SK-N-SH treated with all-trans-retinoic acid at 6 μM for 48 hours (cell line): ENCODE measurements at regions not wholly inside any gene's neighbourhood (a gene's known extent, or its start where the extent isn't known, plus 50 kb on each side); places are given as distances from the start of the nearest gene placed in this dataset.

ENCODE experiments used
- ATAC-seq: fragments of 200-7000 bp; cut with Tn5 transposase; 3 replicates; pipeline ENCODE4 v1.9.1; 2020; ENCODE audit warnings: mild to moderate bottlenecking, moderate library complexity
- ARNTL ChIP-seq: fragments of 450-650 bp; formaldehyde crosslinking; IDR thresholded peaks from 2 replicates; pipeline ENCODE4 v1.5.0; 2020; ENCODE audit warnings: low read depth, mild to moderate bottlenecking, moderate library complexity, borderline replicate concordance
- BACH2 ChIP-seq: fragments of 250-450 bp; sonication (Bioruptor Pico); IDR thresholded peaks from 2 replicates; pipeline ENCODE4 v1.9.0; 2021; ENCODE audit warnings: mild to moderate bottlenecking, borderline replicate concordance
- CREB5 ChIP-seq: fragments of 250-450 bp; sonication (Bioruptor Pico); IDR thresholded peaks from 2 replicates; pipeline ENCODE4 v1.5.1; 2020; ENCODE audit warnings: low read depth, mild to moderate bottlenecking, moderate library complexity
- CSDC2 ChIP-seq: fragments of 250-450 bp; sonication (Bioruptor Pico); IDR thresholded peaks from 2 replicates; pipeline ENCODE4 v1.5.0; 2020; ENCODE audit warnings: mild to moderate bottlenecking, moderate library complexity
- GLIS3 ChIP-seq: fragments of 250-450 bp; sonication (Bioruptor Pico); IDR thresholded peaks from 2 replicates; pipeline ENCODE4 v1.5.0; 2020; ENCODE audit warnings: mild to moderate bottlenecking, moderate library complexity
- ISL1 ChIP-seq: fragments of 250-450 bp; sonication (Bioruptor Pico); IDR thresholded peaks from 2 replicates; pipeline ENCODE4 v2.1.2; 2022; ENCODE audit warnings: mild to moderate bottlenecking, moderate library complexity
- OSR1 ChIP-seq: fragments of 250-450 bp; sonication (Bioruptor Pico); IDR thresholded peaks from 2 replicates; pipeline ENCODE4 v1.8.0; 2022; ENCODE audit warnings: moderate library complexity, mild to moderate bottlenecking, inconsistent platforms
- PATZ1 ChIP-seq: fragments of 250-450 bp; sonication (Bioruptor Pico); IDR thresholded peaks from 2 replicates; pipeline ENCODE4 v1.8.0; 2020; ENCODE audit warnings: mild to moderate bottlenecking, moderate library complexity, borderline replicate concordance
- ZC3H10 ChIP-seq: fragments of 250-450 bp; sonication (Bioruptor Pico); IDR thresholded peaks from 2 replicates; pipeline ENCODE4 v1.5.1; 2021; ENCODE audit warnings: mild to moderate bottlenecking, moderate library complexity
- ZNF565 ChIP-seq: fragments of 450-650 bp; formaldehyde crosslinking; conservative IDR thresholded peaks from 2 replicates; pipeline ENCODE4 v1.5.0; 2020; ENCODE audit warnings: low read depth, mild to moderate bottlenecking, moderate library complexity
- ZNF70 ChIP-seq: fragments of 450-650 bp; formaldehyde crosslinking; IDR thresholded peaks from 2 replicates; pipeline ENCODE4 v1.5.0; 2020; ENCODE audit warnings: mild to moderate bottlenecking, moderate library complexity
- TF ChIP-seq, protein P1 (sequence below): fragments of 250-450 bp; sonication (Bioruptor Pico); IDR thresholded peaks from 2 replicates; pipeline ENCODE4 v1.5.1; 2021; ENCODE audit warnings: mild to moderate bottlenecking, moderate library complexity
- TF ChIP-seq, protein P2 (sequence below): fragments of 250-450 bp; sonication (Bioruptor Pico); IDR thresholded peaks from 2 replicates; pipeline ENCODE4 v1.5.0; 2020; ENCODE audit warnings: mild to moderate bottlenecking, moderate library complexity

DNA sequence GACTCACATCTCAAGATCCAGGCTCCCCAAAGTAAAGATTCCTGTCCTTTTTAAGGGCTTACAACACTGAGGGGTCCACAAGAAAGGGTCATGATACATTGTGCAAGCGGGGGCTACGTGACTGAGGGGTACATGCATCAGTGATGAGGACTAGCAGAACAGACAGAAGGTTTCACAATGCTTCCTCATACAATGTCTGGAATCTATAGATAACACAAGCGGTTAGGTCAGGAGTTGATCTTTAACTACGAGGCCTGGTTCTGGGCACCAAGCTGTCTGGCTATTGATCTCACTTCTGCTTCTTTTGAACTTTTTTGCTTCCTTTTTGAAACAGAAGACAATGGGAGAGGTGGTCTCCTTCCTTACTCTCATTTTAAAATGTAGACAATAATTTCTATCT lies 718.6 kb downstream of the AMY1C start (continued):
- TF ChIP-seq ARNTL: no peak
- no peak for TF ChIP-seq CSDC2 (CRISPR knock-in tag)
- TF ChIP-seq, protein P1, sequence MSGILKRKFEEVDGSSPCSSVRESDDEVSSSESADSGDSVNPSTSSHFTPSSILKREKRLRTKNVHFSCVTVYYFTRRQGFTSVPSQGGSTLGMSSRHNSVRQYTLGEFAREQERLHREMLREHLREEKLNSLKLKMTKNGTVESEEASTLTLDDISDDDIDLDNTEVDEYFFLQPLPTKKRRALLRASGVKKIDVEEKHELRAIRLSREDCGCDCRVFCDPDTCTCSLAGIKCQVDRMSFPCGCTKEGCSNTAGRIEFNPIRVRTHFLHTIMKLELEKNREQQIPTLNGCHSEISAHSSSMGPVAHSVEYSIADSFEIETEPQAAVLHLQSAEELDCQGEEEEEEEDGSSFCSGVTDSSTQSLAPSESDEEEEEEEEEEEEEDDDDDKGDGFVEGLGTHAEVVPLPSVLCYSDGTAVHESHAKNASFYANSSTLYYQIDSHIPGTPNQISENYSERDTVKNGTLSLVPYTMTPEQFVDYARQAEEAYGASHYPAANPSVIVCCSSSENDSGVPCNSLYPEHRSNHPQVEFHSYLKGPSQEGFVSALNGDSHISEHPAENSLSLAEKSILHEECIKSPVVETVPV: no peak
- TF ChIP-seq, protein P2, sequence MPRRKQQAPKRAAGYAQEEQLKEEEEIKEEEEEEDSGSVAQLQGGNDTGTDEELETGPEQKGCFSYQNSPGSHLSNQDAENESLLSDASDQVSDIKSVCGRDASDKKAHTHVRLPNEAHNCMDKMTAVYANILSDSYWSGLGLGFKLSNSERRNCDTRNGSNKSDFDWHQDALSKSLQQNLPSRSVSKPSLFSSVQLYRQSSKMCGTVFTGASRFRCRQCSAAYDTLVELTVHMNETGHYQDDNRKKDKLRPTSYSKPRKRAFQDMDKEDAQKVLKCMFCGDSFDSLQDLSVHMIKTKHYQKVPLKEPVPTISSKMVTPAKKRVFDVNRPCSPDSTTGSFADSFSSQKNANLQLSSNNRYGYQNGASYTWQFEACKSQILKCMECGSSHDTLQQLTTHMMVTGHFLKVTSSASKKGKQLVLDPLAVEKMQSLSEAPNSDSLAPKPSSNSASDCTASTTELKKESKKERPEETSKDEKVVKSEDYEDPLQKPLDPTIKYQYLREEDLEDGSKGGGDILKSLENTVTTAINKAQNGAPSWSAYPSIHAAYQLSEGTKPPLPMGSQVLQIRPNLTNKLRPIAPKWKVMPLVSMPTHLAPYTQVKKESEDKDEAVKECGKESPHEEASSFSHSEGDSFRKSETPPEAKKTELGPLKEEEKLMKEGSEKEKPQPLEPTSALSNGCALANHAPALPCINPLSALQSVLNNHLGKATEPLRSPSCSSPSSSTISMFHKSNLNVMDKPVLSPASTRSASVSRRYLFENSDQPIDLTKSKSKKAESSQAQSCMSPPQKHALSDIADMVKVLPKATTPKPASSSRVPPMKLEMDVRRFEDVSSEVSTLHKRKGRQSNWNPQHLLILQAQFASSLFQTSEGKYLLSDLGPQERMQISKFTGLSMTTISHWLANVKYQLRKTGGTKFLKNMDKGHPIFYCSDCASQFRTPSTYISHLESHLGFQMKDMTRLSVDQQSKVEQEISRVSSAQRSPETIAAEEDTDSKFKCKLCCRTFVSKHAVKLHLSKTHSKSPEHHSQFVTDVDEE (CRISPR knock-in tag): no peak
- no peak for TF ChIP-seq BACH2 (CRISPR knock-in tag)
- TF ChIP-seq ZNF565 (CRISPR knock-in tag): no peak

DNA sequence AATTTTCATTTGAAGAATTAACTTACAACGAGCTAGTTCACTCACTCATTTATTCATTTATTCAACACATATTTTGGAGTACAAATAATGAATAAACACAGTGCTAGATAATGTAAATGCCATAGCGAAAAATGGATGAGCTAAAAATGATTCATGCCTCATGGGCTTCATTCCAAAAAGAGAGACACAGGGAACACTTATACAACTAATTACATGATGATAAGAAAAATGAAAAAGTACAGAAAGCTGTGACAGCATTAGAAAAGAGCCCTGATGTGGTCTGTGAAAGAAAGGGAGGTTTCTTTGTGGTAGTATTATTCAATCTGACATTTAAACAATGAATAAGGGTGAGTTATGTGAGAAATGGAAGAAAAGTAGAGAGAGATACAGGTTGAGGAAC lies 726.4 kb downstream of the AMY1C start:
- TF ChIP-seq ISL1 (CRISPR knock-in tag) (peak; percentile 86), CREB5 (CRISPR knock-in tag) (no peak)
- ATAC-seq: no peak

DNA sequence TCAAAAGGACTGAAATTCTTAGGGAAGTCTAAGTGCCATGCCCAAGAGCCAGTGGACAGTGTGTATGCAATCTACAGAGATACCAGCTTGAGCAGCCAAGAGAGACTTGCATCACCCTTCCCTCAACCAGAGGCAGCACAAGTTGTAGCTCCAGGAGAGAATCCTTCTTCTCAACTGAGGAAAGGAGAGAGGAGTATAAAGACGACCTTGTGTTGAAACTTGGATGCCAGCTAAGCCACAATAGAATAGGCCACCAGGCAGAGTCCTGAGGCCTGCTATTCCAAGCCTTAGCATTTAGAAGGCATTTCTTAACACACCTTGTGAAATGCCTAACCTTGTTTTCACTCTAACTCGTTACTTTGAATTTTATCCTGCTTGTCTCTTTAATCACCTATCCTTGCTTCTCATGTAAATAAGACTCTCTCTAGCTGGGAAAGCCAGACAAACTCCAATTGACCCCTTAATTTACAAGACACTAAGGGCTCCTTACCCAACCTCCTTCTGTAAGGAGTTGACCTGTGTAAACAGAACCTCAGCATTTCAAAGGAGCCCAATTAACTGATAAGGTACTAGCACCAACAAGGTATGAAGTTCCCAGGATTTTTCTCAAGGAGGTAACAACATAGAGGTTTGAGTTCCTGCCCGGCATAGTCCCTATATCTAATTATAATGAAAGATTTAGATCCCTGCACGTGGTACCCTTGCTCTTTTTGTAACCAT lies 738.8 kb downstream of the AMY1C start:
- ATAC-seq: no peak
- TF ChIP-seq ZNF70: no peak
- no peak for TF ChIP-seq CREB5 (CRISPR knock-in tag)
- TF ChIP-seq, protein P2 (CRISPR knock-in tag): no peak
- no peak for TF ChIP-seq OSR1 (CRISPR knock-in tag)
- no peak for TF ChIP-seq ZC3H10 (CRISPR knock-in tag)
- TF ChIP-seq GLIS3 (CRISPR knock-in tag): no peak
- TF ChIP-seq ISL1 (CRISPR knock-in tag): no peak
- TF ChIP-seq, all 23 proteins: peak for 0

DNA sequence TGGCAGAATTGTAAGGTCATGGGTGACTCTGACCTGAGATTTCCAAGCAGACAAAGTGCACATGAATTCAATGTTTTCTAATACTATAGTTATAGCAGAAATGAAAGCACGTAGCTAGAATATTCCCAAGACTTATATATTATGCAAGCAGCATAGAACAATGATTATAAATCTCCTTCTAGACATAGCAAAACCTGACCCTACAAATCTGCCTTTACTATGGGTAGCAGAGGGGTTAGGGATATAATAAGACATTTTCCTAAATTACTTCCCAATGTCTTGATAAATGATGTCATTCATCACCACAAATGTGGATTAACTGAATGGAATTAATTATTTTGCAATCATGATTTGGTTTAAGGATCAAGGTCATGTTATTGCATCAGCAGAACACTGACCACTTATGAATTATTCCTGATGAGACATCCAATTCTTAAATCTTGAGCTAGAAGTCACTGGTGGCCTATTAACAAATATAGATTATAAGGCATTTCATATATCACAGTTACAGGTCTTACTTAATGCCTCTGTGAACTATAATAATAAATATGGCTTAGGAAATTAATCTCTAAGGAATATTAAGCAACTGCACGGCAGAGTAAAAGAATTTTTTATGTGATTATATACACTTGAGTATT lies 776.6 kb downstream of the AMY1C start:
- TF ChIP-seq PATZ1 (CRISPR knock-in tag) (no peak), ZNF565 (CRISPR knock-in tag) (no peak)
- no peak for ATAC-seq
